Activated CD8-positive, alpha-beta memory T cell treated with anti-CD3 and anti-CD28 coated beads for 4 hours (primary cell): ENCODE measurements at regions not wholly inside any gene's neighbourhood (a gene's known extent, or its start where the extent isn't known, plus 50 kb on each side); places are given as distances from the start of the nearest gene placed in this dataset.

Experiments
- DNase-seq, 2 donors: peaks; one replicate each; pipeline ENCODE4 v3.0.0-alpha.2; 2020; ENCODE audit warnings: low read depth in 2 of 2

GRCh38 chr6:134455319-134455718 is 137.4 kb upstream of the SGK1 start:
- no peak for DNase-seq

- DNase-seq: no peak
Measured at GRCh38 chr6:134454794-134455193, 136.9 kb upstream of the SGK1 start.

- DNase-seq: no peak
Measured at GRCh38 chr6:134453792-134454510, 136.0 kb upstream of the SGK1 start.

- DNase-seq: no peak
Measured at GRCh38 chr6:134452906-134453305, 135.0 kb upstream of the SGK1 start.

GRCh38 chr6:134451529-134451928 is 133.6 kb upstream of the SGK1 start:
- DNase-seq: no peak

GRCh38 chr6:134449781-134450180 is 131.9 kb upstream of the SGK1 start:
- DNase-seq: no peak

- no peak for DNase-seq
Measured at GRCh38 chr6:134449004-134449403, 131.1 kb upstream of the SGK1 start.

- no peak for DNase-seq
Measured at GRCh38 chr6:134447883-134448387, 130.0 kb upstream of the SGK1 start.

- no peak for DNase-seq
Measured at GRCh38 chr6:134447423-134447822, 129.5 kb upstream of the SGK1 start.

- DNase-seq: no peak
Measured at GRCh38 chr6:134446896-134447295, 129.0 kb upstream of the SGK1 start.

GRCh38 chr6:134446218-134446848 is 128.4 kb upstream of the SGK1 start:
- DNase-seq: no peak

GRCh38 chr6:134443009-134443408 is 125.1 kb upstream of the SGK1 start:
- no peak for DNase-seq

GRCh38 chr6:134442073-134442472 is 124.2 kb upstream of the SGK1 start:
- no peak for DNase-seq

- DNase-seq: no peak
Measured at GRCh38 chr6:134438837-134439236, 120.9 kb upstream of the SGK1 start.

- DNase-seq: no peak
Measured at GRCh38 chr6:134437376-134437775, 119.5 kb upstream of the SGK1 start.

GRCh38 chr6:134436950-134437349 is 119.0 kb upstream of the SGK1 start:
- DNase-seq: no peak

GRCh38 chr6:134436281-134436815 is 118.4 kb upstream of the SGK1 start:
- peak; percentile 31 to 67 for DNase-seq

- DNase-seq: no peak
Measured at GRCh38 chr6:134435814-134436280, 117.9 kb upstream of the SGK1 start.

- no peak for DNase-seq
Measured at GRCh38 chr6:134434019-134434942, 116.4 kb upstream of the SGK1 start.

GRCh38 chr6:134432036-134432435 is 114.1 kb upstream of the SGK1 start:
- no peak for DNase-seq

GRCh38 chr6:134431421-134431859 is 113.5 kb upstream of the SGK1 start:
- DNase-seq: no peak

- DNase-seq: no peak
Measured at GRCh38 chr6:134429861-134430380, 112.0 kb upstream of the SGK1 start.
